Iris pigment epithelial cell (primary cell): ENCODE measurements at regions not wholly inside any gene's neighbourhood (a gene's known extent, or its start where the extent isn't known, plus 50 kb on each side); places are given as distances from the start of the nearest gene placed in this dataset.

Experiments
- DNase-seq: peaks from one replicate; pipeline ENCODE4 v3.0.0-alpha.2; 2011; ENCODE audit warnings: low read depth

DNA sequence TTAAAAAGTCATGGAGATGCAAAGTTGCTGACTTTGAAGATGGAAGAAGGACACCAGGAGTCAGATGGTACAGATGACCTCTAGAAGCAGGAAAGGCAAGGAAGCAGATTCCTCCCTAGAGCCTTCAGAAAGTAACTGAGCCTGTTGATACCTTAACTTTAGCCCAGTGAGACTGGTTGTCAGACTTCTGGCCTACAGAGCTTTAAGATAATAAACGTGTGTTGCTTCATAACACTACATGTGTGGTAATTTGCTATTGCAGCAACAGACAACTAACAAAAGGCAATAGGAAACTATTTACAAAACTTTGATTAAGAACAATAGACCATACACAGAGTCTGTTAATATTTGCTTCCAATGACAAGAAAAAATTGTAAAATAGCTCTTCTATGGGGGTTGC is 102.0 kb upstream of the USP38 start:
- no peak for DNase-seq

GRCh38 chr4:143083756-143084472 is 100.8 kb upstream of the USP38 start:
- DNase-seq, result no peak

DNA sequence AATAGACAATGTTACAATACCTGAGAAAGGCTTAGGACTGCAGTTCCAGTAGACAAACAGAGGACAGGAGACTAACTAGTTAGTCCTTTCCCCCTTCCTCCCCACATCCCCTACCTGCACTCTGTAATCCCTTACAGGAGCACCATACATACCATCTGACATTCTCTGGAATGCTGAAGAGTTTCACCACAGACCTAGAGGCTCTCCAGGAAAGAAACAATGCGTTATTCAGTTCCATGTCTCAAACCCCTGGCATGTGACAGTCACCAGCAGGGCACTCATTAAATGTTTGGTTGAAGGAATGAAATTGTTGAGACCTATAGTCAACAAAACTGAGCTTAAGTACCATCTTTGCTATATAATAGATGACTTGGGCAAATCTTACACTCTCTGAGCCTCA is 100.2 kb upstream of the USP38 start:
- no peak for DNase-seq

DNA sequence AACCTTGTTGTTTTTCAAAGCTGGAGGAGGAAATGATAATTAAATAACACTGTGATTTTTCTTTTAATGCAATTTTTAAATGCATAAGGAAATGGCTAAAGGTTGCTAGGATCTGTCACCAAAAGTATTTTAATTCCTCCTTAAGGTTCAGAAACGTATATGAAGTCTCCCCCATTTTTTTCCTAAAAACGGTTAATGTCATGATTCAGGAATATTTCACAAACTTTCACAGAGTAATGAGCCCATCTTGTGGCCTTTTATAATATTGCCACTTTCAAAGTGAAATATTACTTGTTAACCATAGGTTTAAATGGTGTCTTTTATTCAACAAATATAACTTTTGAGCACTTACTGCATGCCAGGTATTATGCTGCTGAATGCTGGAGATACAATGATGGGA is 99.5 kb upstream of the USP38 start:
- DNase-seq, result peak; percentile 4

- DNase-seq, result no peak
Observed at GRCh38 chr4:143085659-143086058, 99.1 kb upstream of the USP38 start.

GRCh38 chr4:143089291-143089690 is 95.4 kb upstream of the USP38 start:
- DNase-seq, result no peak

- no peak for DNase-seq
Observed at GRCh38 chr4:143089847-143090246, 94.9 kb upstream of the USP38 start.

- DNase-seq, result no peak
Observed at GRCh38 chr4:143091862-143092261, 92.9 kb upstream of the USP38 start.

DNA sequence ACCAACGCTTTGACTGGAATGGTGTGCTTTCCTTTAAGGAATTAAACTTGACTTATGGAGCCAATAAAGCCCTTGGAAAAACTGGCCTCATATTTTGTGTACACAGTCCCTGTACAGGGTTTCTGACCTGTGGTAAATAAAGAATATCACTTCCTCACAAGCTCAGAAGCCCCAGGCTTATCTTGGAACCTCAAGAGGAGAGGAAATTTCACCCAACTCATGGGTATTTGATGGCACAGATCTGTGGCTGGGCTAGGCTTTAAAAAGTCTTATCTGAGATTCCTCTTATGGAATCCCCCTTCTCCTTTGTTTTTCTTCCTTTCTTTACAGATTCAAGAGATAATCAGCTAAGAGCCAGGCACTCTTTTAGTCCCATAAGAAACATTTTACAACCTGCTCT is 89.3 kb upstream of the USP38 start:
- DNase-seq, result no peak

GRCh38 chr4:143097751-143098150 is 87.0 kb upstream of the USP38 start:
- DNase-seq, result no peak

DNA sequence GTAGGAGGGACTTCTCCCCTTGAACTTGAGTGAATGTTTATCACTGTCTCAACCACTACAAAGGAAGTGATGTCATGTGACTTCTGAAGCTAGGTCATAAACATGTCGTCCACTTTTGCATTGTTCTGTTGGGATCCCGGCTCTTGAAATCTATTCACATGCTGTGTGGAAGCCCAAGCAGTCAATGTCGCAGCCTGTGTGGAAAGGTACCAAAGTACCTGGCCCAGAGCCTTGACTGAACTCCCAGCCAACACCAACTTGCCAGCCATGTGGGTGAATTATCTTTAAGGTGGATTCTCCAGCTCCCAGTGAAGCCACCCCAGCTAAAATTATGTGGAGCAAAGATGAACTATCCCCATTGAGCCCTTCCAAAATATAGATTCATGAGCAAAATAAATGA is 85.0 kb upstream of the USP38 start:
- no peak for DNase-seq

- no peak for DNase-seq
Observed at GRCh38 chr4:143109376-143109775, 75.3 kb upstream of the USP38 start.

GRCh38 chr4:143118663-143119062 is 66.1 kb upstream of the USP38 start:
- DNase-seq, result no peak

DNA sequence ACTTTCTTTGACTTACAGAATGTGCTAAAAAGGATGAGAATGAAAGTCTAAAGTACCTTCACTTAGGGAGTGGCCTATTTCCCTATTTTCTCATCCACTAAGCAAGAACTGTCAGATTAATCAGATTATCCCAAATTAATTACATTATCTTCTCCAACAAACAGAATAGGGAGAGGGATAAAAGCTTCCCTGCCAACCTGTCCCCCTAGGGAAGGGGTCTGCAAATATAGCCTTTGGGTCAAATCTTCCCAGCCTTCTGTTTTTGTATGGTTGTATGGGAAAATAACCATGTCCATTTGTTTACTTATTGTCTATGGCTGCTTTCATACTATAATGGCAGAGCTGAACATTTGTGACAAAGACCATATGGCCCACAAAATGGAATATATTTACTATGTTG is 57.1 kb upstream of the USP38 start:
- no peak for DNase-seq

GRCh38 chr4:143133977-143134376 is 50.7 kb upstream of the USP38 start:
- no peak for DNase-seq
